ENCODE measurements at regions not wholly inside any gene's neighbourhood (a gene's known extent, or its start where the extent isn't known, plus 50 kb on each side); places are given as distances from the start of the nearest gene placed in this dataset.

GRCh38 chr22:27372969-27373670 lies 428.4 kb downstream of the MN1 start (continued):
- TF ChIP-seq CHD7 (IDR thresholded peaks at IDR 0.05; ENCODE audit: insufficient replicate concordance, low read length), result no peak
- TF ChIP-seq RAD21 (IDR thresholded peaks at IDR 0.05 in 1 of 2, conservative IDR thresholded peaks at IDR 0.05 in 1 of 2; ENCODE audit: low read depth in 2 of 2, low read length in 2 of 2), result peak; percentile 45 to 56; a peak in 3 of 4 replicates
- TF ChIP-seq CBX8 (IDR thresholded peaks at IDR 0.05; ENCODE audit: borderline replicate concordance, low read depth, low read length), result no peak
- no peak for TF ChIP-seq MAFK (IDR thresholded peaks at IDR 0.05; ENCODE audit: low read depth, low read length)
- TF ChIP-seq RFX5 (IDR thresholded peaks at IDR 0.05; ENCODE audit: borderline replicate concordance, low read depth, low read length), result no peak
- TF ChIP-seq, protein P1, sequence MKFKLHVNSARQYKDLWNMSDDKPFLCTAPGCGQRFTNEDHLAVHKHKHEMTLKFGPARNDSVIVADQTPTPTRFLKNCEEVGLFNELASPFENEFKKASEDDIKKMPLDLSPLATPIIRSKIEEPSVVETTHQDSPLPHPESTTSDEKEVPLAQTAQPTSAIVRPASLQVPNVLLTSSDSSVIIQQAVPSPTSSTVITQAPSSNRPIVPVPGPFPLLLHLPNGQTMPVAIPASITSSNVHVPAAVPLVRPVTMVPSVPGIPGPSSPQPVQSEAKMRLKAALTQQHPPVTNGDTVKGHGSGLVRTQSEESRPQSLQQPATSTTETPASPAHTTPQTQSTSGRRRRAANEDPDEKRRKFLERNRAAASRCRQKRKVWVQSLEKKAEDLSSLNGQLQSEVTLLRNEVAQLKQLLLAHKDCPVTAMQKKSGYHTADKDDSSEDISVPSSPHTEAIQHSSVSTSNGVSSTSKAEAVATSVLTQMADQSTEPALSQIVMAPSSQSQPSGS (IDR thresholded peaks at IDR 0.05; ENCODE audit: low read length), result no peak
- no peak for TF ChIP-seq BCL11A (IDR thresholded peaks at IDR 0.05; ENCODE audit: low read depth in 2 of 2, low read length in 2 of 2)
- TF ChIP-seq EP300 (IDR thresholded peaks at IDR 0.05; ENCODE audit: borderline replicate concordance in 1 of 2, low read depth in 2 of 2, low read length in 2 of 2), result no peak

Measured in H1 (cell line).